Activated CD8-positive, alpha-beta memory T cell treated with anti-CD3 and anti-CD28 coated beads, Interleukin-2, amount 50 U/mL, for 1 hour (primary cell): ENCODE measurements at regions not wholly inside any gene's neighbourhood (a gene's known extent, or its start where the extent isn't known, plus 50 kb on each side); places are given as distances from the start of the nearest gene placed in this dataset.

Source experiments
- DNase-seq: peaks from one replicate; pipeline ENCODE4 v3.0.0-alpha.2; 2020; ENCODE audit errors: extremely low read depth

DNA sequence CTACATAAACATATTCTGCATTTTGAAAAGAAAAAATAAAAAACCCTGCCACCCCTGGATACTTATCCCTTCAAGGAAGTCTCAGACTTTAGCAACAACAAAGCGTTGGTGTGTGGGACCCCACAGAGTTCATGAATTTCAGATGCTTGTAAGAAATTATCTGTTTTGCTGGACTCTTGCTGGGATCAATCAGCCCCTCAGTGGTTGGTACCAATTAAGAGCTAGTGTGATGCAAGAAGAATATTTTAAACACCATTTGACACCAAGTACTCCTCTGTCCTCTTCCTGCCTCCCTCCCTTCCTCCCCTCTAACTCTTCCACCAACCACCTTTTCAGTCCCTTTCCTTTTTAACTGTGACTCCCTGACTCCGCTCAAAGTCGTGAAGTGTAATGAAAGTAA, 51.5 kb downstream of the SST start:
- DNase-seq = no peak

DNA sequence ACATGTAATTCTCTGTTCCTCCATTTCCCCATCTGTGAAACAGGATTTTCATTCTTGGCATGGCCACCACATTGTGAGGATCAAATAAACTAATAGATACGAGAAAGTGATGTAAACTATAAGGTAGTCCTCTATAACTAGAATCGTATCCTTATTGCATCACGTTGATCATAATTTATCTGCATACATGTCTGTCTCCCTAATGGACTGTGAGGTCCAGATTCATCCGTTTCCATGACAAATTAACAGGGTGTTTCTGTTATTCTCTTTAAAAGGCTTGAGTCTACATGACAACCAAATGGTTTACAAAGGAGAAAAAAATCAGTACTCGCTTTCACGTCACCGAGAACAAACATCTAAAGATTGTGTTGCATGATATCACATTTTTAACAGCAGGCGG, 53.0 kb downstream of the SST start:
- DNase-seq = no peak

DNA sequence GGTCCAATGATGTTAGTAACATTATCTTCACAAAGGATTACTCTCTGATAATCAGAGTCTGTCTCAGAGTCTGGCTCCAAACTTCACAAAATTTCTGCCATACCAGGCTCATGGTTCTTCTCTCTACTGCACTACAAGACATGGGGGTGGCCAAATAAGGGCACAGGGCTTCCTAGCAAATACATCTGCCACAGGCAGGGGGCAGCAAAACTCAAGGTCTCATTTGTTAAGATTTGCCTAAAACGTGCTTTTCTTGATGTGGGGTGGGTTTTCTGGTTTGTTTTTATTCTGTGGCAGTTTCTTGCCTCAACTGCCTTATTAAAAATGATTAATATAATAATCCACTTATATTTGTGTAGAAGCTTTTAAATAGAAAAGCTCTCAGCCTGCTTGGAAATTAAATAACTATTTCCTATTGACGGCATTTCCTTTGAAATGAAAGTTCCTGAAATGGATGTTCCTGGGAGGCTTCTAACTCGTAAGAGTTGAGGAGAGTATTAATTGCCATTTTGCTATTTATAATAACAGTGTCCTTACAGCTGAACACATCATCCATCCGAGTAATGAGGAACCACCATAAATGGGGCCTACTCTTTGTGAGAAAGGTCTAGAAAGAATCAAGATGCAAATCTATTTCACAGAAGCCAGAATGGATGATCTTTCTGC, 53.8 kb downstream of the SST start:
- DNase-seq = peak; percentile 7

DNA sequence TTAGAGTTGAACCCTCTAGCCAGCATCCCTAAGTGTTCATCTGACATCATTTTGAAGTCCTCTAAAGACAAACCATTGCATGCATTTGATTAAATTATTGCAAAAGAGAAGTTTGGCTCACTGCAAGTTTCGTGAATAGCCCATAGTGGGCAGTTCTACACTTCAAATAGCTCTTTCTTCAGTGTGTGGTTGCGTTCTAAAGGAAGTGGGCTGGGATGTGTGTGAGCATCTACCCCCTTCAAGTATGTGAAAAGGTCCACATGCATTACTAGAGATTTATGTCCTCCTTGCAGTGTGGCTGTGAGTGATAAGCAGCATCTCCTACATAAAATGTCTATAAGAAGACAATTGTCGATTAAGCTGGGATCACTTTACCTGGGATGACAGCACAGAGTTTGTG, 54.6 kb downstream of the SST start:
- DNase-seq = no peak

DNA sequence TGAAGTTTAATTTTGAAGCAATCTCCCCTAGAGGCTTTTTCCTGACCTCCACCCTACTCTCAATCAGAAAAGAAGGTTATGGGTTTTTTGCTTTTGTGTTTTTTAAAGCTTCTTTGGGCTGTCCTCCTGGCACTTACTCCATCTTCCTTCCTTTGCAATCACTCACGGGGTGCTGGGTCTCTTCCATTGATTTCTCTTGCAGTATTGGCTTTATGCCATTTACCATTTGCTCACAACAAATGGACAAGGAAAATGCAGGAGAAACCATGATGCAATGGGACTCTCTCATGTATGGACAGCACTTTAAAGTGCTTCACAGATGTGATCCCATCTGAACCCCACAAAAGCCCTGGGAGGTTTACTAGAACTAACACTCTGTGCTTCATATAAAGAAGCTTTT, 57.5 kb downstream of the SST start:
- no peak for DNase-seq

DNA sequence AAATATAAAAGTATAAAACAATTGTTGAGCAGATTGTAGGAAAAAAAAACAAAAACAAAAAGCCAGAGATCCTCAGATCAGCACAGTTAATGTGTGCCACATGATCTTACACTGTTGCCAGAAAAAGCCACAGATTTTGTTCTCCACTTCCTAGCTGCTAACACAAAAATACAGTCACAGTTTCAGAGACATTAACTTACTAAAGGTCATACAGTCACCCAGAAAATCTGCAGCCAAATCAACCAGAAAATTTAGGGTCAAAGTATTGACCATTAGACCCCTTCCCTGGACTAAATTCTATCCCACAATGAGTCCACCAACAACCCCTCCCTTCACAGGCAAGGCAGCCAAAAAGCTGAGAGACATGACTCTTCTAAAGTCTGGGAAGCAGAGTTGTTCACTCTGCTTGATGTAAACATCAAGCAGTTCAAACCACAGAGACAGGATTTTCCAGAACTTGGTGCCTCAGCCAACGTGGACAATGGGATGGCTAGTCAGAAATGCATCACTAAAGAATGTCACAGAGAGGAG, 59.1 kb downstream of the SST start:
- no peak for DNase-seq

DNA sequence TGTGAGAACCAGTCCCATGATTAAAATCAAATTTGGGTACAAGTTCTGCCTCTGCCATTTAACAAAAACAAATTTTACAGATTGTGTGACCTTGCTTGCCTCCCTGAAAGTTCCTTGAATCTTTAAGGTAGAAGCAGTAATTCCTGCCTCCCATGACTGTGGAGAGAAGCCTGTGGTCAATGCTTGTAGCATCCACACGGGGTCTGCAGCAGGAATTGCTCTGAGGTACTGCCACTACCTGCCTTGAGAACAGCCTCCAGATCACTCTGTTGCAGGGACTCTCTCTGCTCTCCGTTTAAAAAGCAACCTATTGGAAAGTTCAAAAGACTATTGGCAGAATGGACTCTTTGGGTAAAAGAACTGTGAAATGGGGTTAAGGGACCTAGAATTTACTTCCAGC, 75.9 kb downstream of the SST start:
- no peak for DNase-seq

DNA sequence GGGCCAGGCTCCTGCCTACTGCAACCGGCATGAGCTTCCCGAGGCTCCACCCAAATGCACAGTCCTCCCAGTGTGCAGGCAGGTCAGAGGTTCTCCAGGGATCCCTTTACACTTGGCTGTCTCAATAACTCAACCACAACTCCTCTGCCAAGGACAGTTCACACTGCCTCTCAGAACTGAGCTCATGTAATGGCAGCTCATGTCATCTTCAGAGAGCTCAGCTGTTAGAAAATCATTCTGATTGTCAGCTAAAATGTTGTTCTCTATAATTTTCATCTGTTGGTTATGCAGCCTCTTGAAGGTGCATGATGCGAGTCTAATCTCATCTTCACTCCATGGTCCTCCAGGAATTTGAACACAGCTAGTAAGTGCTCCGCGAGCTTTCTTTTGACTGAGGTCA, 76.7 kb downstream of the SST start:
- no peak for DNase-seq

DNA sequence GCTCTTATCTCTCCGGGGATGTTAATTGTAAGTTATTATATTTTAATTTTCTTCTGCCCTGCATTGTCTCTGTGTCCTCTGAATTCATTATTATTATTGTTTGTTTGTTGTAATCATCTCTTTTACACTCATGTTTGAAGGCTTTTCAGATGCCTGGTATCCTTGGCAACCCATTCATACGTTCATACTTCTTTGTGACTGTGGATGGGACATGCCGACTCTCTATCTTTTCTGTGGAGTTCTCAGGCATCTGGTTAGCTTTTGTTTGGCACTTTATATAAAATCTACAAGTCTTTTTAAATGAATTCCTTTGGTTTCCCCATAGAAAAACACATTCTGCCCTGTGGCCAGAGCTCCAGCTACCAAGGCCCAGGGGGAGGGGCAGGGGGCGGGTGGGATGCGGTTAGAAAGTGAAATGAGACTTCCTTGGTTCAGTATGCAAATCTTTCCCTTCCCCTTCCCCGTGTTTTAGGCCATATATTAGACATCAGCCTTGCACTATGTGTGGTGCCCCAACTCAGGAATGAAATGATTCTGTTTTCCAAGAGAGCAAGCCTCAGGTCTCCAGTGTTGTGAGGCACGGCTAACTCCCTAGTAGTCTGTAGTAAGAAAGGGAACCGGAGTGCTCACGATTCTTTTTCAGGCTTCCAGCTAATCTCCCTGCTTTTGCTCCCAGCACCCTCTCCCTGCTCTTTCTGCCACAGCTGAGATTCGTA, 79.2 kb downstream of the SST start:
- DNase-seq = no peak

DNA sequence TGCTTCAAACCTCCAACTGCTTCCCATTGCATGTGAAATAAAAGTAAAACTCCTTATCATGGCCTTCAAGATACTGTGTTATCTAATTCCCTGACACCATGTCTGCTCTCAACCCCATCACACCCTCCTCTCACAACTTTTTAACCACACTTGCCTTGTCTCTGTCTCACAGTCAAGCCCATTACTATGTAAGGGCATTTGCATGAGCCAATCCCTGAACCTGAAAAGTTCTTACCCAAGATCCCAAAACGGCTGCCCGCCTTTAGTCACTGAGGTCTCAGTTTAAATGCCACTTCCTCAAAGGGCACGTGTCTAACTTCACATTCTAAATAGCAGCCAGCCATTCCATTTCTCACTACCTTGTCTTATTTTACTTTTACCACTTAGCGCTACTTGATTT, 83.1 kb downstream of the SST start:
- DNase-seq = no peak

DNA sequence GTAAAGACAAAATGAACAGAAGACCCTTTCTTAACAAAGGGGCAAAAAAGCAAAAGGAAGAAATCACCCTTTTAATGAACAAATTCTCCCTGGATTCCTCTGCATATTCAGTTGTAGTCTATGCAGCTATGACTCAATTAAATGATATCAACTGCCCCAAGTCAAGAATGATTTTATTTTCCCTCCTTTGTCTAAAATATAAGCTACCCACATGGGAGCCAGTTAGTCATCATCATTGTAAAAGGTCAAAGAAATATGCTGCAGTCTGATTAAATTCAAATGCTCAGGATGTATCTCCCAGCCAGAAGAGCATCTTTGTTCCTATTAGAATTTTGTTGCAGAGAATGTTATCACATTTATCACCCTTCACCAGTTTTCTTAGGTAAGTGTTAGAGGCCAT, 84.0 kb downstream of the SST start:
- DNase-seq = no peak

DNA sequence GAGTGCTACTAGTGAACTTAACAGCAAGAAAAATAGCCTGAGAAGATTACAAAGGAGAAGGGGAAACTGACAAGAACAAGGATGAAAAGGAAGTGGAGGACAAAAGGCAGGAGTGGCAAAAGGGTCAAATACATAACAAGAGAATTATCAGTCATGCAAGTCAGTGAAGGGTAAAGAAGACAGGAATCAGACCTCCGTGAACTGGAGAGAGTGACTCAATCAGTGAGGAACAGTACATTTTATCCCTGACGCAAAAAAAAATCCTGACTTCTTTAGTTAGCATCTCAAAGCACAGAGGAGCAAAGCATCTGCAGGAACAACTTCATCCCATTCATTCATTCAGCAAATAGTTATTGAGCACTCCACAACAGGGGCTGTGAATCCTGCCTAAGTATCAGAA, 97.8 kb downstream of the SST start:
- DNase-seq = no peak

DNA sequence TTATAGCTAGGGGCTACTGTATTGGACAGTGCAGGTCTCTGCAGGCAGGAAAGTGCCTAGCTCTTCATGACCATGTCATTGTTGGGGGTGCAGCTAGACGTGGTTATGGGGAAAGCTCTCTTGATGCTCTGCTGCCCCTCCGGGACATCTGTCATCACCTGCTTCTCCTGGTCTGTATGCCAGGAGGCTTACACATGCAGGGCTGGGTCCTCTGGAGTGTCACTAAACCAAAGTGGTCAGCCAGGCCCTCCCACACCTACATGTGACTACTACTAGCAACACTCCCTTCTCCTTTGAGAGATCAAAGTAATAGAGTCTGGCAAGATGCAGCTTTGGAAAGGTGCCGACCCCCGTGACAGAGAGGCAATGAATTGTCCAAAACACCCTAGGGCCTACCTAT, 98.5 kb downstream of the SST start:
- DNase-seq = no peak

DNA sequence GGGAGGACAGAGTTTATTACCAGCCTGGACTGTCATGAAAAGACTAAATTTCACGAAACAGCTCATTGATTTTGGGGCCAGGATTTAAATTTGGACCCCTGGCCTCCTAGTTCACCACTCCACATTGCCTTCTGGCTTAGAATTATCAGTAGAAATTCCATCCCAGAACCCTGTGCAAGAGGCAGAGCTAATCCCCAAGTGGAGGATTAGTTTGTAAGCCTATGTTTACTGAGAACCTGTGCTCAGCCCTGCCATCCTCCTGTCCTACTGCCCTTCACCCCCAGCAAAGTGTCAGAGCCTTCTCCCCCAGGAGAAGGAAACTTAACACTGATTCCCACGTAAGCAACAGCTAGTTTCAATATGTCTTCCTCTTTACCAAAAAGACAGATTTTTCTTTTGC, 99.4 kb downstream of the SST start:
- no peak for DNase-seq

DNA sequence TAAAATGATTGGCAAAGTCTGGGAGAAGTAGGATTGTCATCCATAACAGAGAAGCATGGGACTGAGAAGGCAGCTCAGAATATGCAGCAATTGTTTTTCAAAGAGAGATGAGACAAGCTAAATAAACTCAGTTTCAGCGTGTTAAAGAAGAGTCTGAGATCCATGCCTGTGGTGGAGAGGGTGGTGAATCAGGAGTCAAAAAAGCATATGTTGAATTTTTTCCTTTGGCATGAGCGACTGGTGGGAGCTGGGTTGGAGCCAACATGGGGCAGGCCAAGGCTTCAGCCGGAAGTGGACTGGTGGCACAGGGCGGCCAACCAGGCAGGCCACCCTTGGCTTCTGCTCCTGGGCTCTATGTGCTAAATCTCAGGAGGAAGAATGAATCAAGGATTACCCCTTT, 102.0 kb downstream of the SST start:
- DNase-seq = no peak

DNA sequence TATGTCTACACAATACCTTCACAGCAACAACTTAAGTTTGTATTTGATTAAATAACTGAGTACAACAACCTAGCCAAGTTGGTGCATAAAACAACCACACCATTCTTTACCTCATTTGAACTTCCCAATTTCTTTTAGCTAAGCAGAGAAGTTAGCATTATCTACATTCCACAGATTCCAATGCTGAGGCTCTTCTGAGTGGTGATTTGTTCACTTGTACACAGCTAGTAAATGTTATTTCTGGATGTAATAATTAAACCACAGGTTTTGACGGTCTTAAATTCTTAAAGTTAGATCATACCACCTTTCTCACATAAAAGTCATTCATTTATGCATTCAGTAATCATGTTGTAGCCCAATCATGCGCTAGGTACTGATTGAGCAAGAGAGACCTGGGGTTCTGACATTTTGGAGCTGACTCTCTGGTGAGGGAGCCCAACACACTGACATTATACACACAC, 102.5 kb downstream of the SST start:
- no peak for DNase-seq

DNA sequence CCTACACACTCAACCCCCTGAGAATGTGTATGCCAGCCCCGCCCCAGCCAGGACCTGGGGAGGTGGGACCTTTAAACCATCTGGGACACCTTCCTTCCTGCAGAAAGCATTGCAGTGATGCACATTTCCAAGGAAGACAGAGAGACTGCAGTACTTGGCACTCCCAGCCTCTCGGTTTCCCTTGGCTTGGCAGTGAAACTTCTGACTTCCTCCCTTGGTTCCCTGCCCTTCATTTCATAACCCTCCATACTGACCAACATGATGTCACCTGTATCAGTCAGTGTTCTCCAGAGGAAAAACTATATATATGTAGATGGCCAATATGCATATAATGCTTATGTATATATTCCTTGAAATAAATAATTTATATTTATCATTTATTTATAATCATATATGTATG, 103.2 kb downstream of the SST start:
- DNase-seq = no peak

DNA sequence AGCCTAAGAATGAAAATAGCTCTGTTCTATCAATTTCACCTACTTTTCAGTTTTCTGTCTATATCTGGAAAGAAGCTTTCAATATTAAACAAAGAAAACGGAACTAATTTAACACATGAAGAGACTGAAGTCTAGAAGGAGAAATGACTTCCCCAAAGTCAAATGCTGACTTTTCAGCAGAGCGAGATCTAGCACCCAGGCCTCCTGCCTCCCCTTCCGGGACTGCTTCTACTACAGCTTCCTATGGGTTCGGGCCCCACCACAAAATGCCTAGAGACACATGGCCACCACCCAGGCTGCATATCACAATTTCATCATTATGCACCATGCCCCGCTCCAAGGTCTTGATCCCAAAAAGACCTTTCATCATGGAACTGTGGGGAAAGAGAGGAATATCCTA, 104.5 kb downstream of the SST start:
- no peak for DNase-seq

DNA sequence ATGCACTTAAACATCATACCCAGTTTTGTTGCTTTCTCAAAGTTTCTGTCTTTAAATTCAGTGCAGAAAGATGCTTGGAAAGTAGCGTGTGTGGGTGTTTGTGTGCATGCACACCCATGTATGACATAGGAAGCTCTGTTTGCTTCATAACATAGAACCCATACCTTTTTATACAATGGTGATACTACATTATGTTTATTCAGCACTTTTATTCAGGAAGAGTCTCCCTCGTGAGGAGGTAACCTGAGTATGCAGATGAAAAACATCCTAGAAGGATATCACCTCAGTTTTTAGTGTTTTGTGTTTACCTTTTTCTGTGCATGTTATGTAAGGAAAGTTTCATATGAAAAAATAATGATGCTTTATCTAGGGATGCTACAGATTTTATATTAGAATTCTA, 111.2 kb downstream of the SST start:
- DNase-seq = no peak

DNA sequence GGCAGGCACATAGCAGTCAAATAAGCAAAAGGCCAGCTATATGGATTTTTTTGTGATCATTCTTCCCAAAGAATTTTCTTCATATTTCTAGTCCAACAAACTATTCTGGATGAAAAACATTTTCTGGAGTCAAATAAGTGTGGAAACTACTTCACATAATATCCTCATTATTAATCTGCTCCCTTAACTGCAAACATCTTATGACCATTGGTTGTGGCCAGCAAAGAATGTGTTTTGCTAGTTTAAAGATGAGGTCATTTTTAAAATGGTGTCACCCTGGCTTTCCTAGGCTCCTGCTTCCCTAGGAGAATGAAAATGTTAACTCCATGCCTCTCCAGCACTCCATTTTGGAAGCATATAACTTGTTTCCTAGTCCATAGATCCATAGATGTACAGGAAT, 118.8 kb downstream of the SST start:
- DNase-seq = no peak

DNA sequence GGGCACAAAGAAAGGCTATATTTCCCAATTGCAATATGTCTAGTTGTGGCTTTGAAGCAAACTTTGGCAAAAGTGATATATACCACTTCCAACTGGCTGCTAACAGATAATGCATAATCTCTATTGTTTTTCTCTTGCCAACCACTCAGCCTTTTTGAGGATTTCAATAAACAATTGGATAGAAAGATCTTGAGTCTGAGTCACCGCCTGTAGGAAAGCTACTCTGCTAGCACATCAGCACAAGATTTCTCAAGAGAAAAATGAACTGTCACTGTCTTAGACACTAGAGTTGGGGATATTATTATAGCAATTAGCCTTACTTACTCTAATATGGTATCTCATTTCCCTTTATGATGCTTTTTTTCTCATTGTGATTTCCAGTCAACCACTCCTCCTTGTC, 119.7 kb downstream of the SST start:
- no peak for DNase-seq

DNA sequence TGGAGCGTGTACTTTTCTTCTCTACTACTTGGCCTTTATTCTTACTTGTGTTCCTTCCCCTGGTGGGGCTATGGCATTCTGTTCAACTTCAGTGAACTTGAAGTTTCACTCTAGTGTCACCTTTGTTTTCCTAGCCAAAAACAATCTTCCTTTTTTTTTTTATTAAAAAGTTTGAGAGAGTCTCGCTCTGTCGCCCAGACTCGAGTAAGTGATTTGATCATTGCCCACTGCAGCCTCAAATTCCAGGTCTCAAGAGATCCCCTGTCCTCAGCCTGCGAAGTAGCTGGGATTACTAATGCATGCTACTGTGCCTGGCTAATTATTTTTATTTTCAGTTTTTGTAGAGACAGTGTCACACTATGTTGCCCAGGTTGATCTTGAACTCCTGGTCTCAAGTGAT, 124.8 kb downstream of the SST start:
- no peak for DNase-seq

DNA sequence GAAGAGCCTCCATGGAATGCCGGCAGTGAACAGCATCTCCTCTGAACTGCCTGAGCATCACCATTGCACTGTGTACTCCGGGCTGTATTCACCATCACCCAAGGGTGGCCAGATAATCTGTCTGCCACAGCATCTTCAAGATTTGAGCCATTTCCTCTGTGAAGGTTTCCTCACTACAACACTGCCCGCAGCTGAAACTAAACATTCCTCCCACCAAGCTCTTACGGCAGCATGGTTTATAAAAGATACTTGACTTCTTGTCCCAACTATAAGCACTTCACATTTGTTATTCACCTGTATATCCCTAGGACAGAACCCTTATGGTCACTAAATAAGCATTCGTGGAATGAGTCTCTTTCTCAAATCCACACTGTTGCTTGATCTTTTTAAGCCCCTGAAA, 125.9 kb downstream of the SST start:
- DNase-seq = no peak

DNA sequence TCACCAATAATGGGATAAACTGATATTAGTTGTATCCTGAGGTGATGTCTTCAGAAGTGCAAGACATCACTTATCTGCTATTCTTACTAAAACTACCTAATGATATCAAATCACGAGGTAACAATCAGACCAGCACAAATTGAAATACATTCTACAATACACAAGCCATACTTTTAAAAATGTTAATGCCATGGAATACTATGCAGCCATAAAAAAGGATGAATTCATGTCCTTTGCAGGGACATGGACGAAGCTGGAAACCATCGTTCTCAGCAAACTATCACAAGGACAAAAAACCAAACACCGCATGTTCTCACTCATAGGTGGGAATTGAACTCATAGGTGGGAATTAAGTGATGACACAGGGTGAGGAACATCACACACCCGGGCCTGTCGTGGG, 129.3 kb downstream of the SST start:
- DNase-seq = no peak
